NCI-H226 (cell line): ENCODE measurements at regions not wholly inside any gene's neighbourhood (a gene's known extent, or its start where the extent isn't known, plus 50 kb on each side); places are given as distances from the start of the nearest gene placed in this dataset.

Experiments
- DNase-seq: peaks from one replicate; pipeline ENCODE4 v3.0.0-alpha.2; 2015

DNA sequence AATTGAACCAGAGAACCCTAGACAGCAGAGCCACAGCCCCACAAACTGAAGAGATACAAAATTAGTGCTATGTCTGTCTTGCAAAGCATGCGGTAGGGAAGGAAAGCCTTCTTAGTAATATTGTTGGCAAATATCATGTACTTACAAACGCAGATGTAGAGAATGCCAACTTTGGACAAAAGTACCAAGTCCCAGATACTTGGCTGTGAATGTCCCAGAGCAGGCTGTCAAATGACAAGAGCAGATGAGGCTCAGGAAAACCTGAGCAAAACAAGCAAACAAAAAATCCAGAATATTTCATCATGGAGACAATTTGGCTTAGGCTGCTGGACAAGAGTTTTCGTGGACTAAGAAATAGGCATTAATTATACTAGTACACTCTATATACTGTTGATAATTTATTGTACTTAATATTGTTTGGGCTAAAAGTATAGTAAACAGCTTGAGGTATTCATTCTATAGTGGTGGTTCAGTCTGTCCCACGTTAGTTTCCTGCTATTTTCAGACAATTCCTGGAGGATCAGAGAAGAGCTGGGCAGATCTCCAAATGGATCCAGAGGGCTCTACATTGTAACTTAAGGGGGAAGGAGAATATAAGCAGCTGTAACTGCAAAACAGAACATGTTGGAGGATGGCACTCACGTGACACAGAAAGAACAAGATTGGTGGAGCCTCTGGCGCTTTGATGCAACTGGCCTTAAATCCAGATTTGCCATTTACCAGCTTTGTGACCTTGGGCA is 329.8 kb downstream of the ATP23 start:
- no peak for DNase-seq

DNA sequence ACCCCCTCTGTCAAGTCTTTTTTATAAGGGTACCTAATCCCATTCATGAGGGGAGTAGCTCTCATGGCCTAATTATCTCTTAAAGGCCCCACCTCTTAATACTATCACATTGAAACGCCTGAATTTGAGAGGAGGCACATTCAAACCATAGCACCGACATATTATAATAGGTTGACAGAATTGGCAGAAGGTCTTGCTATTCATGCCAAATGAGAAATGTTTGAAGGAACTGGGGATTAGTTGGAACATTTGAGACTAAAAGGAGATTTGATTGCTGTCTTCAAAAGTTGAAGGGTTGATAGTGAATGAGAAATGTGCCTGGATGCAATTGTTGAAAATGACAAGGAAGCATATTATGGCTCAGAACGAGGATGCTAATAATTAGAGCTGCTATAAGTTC is 331.1 kb downstream of the ATP23 start:
- no peak for DNase-seq

DNA sequence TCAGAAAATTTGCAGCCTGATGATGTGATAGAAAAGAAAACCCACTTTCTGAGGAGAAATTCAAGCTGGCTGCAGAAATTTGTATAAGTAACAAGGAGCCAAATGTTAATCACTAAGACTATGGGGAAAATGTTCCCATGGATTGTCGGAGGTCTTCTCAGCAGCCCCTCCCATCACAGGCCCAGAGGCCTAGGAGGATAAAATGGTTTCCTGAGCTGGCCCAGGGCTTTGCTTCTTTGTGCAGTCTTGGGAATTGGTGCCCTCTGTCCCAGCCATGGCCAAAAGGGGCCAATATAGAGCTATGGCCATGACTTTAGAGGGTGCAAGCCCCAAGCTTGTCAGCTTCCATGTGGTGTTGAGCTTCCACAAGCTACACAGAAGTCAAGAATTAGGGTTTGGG is 335.9 kb downstream of the ATP23 start:
- DNase-seq: no peak

DNA sequence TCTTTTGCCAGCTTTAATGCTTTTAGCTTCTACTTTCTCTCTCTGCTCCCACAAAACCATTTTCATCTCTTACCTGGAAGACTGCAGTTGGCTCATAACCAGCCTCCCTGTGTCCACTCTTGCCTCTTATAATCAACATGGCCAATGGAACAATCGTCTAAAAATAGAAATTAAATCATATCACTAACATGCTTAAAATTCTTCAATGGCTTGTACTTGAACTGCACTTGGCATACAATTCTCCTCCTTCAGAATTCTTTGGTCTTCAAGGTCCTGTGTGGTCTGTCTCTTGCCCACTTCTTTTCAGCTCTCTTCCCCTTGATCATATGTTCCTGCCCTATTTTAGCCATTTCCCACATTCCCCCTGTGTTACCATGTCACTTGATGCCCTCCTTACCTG is 342.2 kb downstream of the ATP23 start:
- no peak for DNase-seq

DNA sequence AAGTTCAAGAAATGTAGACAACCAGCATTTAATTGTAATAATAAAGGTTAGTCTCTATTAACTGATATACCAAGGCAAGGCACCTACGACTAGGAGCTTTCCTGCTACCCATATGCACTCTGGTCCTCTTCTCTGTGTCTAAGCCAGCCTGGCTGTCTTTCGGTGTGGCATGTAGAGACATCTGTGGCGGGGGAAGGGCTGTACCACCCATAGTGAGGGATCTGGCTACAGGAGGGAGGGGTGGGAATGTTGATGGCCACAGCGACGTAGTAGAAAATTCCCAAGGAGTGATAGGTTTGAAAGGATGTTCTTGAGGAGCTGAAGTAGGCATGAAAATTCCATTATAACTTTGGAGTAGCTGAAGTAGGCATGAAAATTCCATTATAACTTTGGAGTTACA is 344.2 kb downstream of the ATP23 start:
- no peak for DNase-seq

DNA sequence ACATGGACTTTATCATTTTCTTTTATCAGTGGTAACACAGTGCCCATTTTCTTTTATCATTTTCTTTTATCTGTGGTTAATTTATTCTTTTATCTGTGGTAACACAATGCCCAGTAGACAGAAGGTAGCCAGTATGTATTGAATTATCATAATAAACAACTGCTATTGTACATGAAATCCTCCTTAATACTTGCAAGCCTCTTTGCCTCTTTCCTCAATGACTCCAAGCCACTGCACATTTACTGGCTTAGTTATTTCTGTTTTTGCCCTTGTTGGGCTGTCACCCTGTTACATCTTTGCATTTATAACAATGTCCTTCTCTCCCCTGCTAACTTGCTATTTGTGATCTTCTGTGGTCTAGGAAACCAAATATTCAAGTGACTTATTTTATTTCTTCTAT is 345.0 kb downstream of the ATP23 start:
- DNase-seq: no peak

DNA sequence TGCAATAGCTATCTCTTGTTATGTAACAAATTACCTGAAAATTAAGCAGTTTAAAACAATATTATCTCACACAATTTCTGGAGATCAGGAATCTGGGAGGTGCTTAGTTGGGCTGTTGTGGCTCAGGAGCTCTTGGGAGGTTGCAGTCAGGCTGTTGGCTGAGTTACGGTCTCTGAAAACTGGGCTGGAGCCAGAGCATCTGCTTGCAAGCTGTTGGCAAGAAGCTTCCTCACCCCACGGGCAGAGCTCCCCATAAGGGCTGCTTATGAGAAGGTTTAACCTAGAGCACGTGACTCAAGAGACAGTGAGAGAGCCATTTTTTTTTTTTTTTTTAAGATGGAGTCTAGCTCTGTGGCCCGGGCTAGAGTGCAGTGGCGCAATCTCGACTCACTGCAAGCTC is 346.8 kb downstream of the ATP23 start:
- no peak for DNase-seq

DNA sequence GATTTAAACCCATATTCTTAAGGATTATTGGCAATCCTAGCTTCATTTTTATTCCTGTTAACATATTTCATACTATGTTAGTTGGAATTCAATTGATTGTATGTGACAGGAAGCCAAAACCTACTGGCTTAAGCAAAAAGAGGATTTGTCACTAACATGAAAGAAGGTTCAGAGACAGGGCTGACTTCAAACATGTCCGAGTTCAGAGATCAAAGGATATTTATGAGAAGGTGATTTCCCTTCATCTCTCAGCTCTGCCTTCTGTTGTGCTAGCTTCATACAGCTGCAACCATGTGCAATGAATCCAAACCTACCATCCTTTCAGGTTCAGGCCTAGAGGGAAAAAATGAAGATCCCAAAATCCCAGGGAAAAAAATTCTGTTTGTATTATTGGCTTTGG is 349.7 kb downstream of the ATP23 start:
- DNase-seq: no peak

DNA sequence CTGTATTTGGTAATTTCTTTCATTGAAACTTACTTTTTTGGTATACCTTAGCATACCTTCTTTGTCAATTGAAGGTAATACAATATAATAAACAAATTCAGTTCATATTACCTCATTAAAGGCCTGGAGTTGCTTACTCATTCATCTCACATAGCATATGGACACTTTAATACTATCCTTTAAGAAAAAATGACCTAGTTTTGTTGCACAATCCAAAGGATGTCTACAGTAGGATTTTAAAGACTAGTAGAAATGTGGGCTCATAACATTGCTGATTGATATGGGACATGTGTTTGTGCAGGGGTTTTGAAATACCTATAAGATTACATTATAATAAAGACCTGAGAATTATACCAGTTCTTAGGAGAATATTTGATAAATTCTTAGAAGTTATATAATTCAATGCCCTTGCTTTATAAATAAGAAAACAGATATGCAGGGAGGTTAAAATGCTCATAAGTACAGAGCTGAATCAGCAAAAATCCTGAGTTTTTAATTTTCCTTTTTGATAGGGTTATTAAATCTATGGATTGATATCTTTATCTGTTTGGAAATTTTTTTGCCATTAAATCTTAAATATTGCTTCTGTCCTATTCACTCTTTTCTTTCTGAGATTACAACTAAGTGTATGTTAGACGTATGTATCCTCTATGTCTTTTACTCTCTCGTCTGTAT is 352.1 kb downstream of the ATP23 start:
- DNase-seq: no peak

DNA sequence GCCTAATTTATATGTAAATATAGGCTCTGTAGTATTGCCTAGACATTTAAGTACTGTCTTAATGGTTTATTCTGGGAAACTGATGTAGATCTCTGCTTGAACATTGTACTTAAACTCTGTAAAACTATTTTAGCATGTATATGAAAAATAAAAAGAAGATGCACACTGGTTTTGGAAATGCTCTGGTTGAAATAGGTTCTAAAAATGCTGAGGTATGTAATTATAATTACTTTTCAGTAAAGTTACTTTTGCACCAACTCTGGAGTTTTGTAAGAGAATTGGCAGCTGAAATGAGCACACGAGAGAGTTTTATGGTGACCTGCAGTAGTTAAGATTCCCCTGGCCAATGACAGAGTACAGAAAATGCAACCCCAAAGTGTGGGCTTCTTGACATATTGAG is 353.9 kb downstream of the ATP23 start:
- no peak for DNase-seq

DNA sequence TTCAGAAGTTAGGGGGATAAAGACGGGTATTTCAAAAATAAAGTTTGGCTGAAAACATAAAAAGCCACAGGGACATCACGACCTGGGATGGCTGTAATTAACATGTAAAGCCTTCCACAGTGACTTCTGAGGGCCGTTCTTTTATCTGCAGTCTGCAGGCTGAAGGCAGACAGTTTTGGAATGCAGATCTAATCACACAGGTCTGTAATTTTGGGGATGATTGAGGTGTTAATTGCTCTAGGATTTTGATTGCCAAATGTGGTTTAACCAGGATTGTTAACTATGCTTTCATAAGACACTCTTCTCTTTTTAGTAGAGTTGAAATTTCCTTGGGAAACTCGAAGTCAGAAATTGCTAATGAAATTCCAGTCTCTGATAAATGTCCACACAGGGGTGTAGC is 355.5 kb downstream of the ATP23 start:
- no peak for DNase-seq

DNA sequence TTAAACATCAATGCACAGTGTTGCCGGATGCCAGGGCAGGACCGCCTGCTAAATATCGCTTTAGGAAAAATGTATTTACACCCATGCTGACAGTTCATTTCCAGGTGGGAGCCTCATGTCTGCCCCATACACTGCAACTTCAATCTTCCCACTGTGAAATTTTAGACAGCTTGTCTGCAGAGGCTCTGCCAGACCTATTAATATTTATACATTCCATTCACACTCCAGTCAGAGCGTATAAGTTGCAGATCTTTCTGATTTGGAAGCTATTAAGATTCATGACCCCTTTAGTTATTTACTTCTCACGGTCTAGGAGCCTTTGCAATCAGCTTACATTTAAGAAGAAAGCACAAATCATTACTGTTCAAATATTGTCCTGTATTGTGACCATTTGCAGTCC is 357.4 kb downstream of the ATP23 start:
- no peak for DNase-seq

DNA sequence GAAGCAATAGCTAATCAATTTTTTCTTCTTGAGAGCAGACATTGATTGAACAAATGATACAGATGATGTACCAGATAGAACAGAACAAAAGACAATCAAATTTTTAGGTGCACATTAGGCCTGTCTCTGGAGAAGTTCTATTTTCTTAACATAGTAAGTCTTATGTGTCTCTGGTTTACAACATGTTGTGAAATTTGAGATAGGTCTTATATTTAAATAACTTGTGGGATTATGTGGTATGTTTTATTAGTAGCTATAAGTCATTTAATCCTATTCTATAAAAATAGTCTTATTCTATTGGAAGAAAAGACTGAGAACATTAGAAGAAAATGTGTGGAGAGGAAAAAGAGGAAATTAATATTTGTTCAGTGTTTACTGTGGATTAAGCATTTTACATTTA is 358.0 kb downstream of the ATP23 start:
- no peak for DNase-seq

DNA sequence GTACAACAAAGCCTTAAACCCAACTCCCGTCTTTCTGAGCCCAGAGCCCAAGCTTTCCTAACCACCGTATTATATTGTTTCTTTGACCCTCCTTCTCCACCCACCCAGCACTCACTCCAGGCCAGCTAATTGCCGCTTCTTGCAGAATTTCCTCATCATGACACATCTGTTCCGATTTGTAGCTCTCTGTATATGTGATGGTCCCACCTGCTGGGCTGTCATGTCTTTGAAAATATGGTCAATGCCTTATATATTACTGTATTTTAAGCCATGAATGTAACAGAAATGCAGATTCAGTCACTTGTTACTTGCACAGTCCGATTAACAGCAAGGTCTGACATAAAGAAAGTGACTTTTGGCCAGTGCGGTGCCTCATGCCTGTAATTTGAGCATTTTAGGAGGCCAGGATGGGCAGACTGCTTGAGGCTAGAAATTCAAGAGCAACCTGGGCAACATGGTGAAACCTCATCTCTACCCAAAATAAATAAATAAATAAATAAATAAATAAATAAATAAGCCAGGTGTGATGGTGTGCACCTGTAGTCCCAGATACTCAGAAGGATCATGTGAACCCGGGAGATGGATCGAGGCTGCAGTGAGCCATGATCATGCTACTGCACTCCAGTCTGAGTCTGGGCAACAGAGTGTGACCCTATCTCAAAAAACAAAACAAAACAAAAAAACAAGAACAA is 359.8 kb downstream of the ATP23 start:
- DNase-seq: no peak

DNA sequence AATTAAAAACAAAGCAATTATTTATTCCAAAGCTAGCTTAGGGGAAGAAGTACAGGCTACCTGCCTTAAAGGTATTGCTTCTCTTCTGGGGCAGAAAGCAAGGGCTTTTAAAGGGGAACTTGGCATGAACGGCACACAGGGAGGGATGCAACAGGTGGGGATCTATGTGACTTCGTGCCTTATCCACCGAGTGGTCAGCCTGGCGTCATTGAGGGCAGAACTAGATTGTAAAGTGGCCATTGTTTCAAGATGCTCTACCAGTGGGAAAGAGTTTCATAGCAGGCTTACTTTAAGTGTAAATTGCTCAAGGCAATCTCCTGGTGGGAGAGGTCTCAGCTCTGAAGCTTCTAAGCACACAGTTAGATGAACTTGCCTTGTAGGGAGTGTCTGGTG is 360.4 kb downstream of the ATP23 start:
- no peak for DNase-seq

DNA sequence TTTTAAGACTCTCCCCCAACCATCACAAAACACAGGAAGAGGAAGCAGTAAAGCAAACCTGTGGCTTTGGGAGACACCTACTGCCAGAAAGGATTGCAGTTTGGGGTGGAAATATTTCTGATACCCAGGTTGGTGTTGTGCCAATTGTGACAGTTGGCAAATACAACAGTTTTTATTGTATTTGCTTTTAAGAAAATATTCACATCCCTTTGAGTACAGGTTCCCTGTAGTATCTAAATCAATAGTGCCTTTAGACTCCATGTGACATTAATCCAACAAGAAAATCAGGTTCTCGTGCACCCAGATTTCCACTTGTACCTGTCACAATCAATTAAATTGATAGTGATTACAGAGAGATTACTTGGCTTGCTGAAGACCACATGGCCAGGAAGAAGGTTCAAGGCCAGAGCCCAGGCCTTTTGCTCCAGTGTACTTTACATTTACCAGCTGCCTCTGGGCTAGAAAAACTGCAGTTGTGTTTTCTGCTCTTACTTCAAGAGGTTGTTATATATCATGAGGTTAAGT is 361.2 kb downstream of the ATP23 start:
- no peak for DNase-seq

DNA sequence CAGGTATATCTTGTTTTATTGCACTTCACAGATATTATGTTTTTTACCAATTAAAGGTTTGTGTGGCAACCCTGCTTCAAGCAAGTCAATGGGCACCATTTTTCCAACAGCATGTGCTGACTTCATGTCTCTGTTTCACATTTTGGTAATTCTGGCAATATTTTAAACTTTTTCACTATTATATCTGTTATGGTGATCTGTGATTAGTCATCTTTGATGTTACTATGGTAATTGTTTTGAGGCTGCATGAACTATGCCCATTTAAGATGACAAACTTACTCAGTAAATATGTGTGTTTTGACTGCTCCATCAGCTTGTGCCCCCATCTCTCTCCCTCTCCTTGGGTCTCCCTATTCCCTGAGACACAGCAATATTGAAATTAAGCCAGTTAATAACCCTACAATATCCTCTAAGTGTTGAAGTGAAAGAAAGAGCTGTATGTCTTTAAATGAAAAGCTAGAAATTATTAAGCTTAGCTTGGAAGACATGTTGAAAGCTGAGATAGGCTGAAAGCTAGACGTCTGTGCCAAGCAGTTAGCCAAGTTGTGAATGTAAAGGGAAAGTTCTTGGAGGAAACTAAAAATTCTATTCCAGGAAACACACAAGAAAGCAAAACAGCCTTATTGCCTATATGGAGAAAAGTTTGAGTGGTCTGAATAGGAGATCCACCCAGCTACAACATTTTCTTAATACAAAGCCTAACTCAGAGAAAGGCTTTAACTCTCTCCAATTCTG is 365.1 kb downstream of the ATP23 start:
- no peak for DNase-seq

DNA sequence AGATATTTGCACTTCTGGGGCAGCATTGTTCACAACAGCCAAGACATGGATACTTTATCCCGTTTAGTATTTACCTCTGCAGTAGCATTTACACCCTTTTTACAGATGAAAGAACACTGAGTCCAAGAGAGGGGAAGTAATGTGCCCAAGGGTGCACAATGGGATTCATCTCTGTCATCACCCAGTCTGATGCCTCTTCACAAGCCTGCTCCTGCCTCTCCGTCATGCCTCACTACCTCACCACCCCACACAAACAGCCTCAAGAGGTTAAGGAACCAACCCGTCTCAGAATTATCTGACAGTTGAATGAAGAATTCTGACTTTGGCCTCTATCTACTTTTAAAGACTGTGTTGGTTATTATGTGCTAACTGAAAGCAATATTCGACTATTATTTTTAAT is 368.4 kb downstream of the ATP23 start:
- DNase-seq: peak; percentile 29

DNA sequence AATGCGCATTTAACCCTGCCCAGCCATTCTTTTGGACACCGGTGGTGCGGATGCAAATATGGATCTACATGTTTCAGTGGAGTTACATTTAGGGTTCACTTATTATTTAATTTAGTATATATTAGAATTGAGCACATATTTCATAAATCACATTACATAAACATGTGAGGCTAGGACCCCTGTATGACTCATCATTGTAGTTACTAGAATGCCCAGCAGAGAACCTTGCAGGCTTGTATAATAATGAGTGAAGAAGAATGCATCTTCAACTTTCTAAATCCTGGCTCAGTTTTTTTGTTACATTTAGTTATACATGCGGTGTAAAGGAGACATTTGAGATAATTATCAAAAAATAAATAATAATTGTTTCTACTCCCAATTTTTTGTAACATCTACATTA is 369.0 kb downstream of the ATP23 start:
- peak; percentile 70 for DNase-seq

DNA sequence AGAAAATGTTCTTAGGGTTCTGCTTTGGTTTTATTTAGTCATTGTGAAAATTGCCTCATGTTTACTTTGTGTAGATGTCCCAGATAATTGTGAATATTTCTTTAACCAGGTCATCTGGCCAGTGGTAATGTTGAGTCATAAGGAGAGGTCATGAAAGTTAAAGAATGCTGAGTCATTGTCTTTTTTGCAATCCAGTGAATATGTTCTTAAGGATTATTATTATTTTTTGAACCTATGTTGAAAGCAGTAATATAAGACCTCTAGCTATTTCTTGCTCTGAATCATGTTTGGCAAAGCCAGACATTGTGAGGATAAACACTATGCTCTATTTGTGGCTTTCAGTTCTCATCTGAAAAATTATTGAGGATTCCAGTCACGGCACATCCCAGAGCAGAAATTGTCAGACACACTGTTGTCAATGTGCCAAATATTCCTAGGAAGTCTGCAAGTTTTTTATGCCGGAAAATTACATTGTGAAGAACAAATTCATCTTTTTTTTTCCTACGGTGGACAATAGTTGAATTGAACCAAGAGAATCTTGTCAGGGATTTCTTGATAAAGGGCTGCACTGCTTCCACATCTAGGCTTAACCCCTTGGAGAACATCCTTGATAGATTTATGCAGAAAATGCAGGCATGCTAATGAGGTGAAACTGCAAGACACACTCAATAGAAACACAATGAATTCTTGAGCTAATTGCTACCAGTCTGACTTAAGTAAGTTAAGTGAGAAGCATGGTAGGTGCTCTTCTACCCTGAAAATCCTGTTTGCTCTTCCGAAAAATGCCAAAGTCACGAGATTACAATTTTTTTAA is 369.6 kb downstream of the ATP23 start:
- DNase-seq: peak; percentile 94

DNA sequence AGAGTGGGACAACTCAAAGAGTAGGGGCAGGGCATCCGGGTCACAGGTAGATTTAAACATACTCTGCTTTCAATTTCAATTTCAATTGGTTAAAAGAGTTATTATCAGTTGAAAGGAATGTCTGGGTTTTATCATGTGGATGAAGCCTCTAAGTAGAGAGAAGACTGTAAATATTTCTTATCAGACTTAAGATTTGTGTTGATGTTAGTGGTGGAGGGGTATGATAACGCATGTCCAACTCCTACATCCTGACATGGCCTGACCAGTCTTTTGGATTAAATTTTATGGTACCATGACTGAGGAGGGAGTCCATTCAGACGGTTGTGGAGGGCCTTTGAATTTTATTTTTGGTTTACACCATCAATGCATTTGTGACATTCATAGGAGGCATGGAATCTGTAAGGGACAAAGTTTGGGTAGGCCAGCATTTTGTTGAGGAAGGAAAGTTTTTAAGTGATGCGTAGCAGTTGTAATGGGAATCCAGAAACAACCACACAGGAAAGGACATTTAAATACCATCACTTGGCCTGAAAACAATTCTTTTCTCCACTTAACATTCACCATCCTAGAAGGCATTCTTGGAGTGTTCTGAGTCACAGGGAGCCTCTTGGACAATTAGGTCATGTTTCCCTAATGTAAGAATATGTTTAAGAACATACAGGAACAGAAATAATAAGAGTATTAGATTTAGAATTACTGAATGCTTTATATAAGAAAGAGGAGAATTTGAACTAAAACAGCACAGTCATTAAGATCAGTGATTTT is 371.9 kb downstream of the ATP23 start:
- DNase-seq: peak; percentile 86

DNA sequence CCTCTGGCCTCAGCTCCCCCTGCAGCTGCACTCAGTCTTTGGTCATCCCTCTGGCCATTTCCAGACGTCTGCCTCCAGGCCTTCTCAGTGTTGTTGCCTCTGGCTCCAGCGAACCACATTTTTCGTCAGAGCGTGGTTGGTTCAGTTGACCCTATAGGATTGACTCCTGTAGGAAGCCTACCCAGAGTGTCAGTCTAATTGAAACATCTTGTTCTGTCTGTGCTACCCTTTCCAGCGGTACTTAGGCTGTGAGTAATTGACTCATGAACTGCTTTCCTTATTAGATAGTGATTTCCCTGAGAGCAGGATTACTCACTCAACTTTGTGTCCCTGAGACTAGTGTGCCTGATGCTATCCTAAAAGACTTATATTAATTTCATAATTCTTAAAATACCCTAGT is 373.2 kb downstream of the ATP23 start:
- peak; percentile 57 for DNase-seq
